ENCODE measurements at regions not wholly inside any gene's neighbourhood (a gene's known extent, or its start where the extent isn't known, plus 50 kb on each side); places are given as distances from the start of the nearest gene placed in this dataset.

DNA sequence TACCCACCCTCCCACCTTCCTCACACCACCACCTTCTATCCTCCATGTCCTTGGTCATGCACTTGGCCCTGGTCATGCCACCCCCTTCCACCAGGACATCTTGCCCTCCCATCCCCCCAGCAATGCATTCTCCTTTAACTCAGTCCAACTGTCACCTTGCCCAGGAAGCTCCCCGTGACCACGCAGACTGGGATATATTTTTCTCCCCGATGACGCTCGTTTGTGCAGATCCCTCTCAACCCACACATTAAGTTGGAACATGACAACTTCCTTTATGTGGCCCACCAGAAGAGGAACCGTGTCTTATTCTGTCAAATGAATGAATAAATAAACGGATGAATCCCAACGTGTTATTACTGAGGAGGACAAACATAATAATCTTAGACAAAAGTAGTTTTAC lies 82.8 kb upstream of the TAS2R1 start:
- TF ChIP-seq CTCF (IDR thresholded peaks at IDR 0.05) = no peak
- TF ChIP-seq EZH2 (IDR thresholded peaks at IDR 0.05) = no peak

Measured in neural progenitor cell (in vitro differentiated cells).